PC-3 (cell line): ENCODE measurements at regions not wholly inside any gene's neighbourhood (a gene's known extent, or its start where the extent isn't known, plus 50 kb on each side); places are given as distances from the start of the nearest gene placed in this dataset.

ENCODE experiments used
- EZH2phosphoT487 ChIP-seq: fragments of 300-600 bp; sonication (generic); IDR thresholded peaks from 2 replicates; pipeline ENCODE4 v1.6.1; 2018; ENCODE audit warnings: mild to moderate bottlenecking, antibody characterized with exemption, low read length, borderline replicate concordance
- TF ChIP-seq, protein P1 (sequence below): fragments of 300-600 bp; sonication (generic); conservative IDR thresholded peaks from 2 replicates; pipeline ENCODE4 v1.5.1; 2017; ENCODE audit warnings: antibody characterized with exemption, low read depth, mild to moderate bottlenecking, low read length

DNA sequence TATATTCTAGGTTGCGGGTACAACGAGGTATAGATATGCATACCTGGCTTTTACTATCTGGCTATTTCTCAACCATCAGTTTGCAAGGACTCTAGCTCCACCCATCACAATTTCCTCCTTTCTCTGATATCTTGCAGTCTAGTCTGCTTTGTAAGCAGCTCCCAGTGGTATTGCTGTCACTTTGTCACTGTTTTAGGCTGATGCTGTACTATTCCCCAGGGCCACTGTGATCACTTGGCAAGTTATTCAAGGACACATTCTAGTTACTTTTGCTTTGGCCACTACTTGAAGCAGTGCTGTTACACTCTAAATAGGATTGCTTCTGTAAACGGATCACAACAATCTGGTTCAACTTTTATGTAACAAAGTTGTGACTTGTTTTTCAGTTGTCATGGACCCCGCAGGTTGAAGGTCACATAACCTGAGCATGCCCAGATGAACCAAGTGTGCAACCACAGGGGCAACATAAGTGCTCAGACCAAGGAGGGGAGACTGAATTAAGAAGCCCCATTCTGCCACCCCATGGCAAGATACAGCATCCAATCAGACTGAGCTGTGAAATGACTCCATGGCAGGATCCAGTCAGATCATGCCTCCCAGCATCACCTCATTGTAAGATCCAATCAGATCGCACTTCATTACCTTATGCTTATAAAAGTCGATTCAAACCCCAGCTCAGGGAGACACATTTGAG lies 588.4 kb upstream of the CITED2 start:
- TF ChIP-seq, protein P1, sequence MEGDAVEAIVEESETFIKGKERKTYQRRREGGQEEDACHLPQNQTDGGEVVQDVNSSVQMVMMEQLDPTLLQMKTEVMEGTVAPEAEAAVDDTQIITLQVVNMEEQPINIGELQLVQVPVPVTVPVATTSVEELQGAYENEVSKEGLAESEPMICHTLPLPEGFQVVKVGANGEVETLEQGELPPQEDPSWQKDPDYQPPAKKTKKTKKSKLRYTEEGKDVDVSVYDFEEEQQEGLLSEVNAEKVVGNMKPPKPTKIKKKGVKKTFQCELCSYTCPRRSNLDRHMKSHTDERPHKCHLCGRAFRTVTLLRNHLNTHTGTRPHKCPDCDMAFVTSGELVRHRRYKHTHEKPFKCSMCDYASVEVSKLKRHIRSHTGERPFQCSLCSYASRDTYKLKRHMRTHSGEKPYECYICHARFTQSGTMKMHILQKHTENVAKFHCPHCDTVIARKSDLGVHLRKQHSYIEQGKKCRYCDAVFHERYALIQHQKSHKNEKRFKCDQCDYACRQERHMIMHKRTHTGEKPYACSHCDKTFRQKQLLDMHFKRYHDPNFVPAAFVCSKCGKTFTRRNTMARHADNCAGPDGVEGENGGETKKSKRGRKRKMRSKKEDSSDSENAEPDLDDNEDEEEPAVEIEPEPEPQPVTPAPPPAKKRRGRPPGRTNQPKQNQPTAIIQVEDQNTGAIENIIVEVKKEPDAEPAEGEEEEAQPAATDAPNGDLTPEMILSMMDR, result no peak
- TF ChIP-seq EZH2phosphoT487, result no peak
